Liver (tissue), 7 donors: ENCODE measurements at regions not wholly inside any gene's neighbourhood (a gene's known extent, or its start where the extent isn't known, plus 50 kb on each side); places are given as distances from the start of the nearest gene placed in this dataset.

Experiments used
- DNase-seq: peaks from one replicate; pipeline ENCODE4 v3.0.0-alpha.2; 2017; ENCODE audit warnings: low spot score
- H3K27ac ChIP-seq, 2 donors: one replicate each; pipeline ENCODE4 v1.7.0; 2013; ENCODE audit warnings: inconsistent platforms in 2 of 2, low read length in 2 of 2, control low read depth in 1 of 2, low read depth in 1 of 2, mild to moderate bottlenecking in 1 of 2
- H3K27me3 ChIP-seq, 4 donors: one replicate each; pipeline versions ENCODE4 v1.6.1 to v1.7.0; 2013; ENCODE audit warnings: low read length in 3 of 4, inconsistent platforms in 1 of 4, mild to moderate bottlenecking in 1 of 4, moderate library complexity in 1 of 4; ENCODE audit not compliant: control insufficient read depth in 4 of 4, insufficient read depth in 4 of 4
- H3K36me3 ChIP-seq, 4 donors: one replicate each; pipeline versions ENCODE4 v1.6.1 to v1.7.0; 2013; ENCODE audit warnings: low read length in 3 of 4, mild to moderate bottlenecking in 3 of 4, low read depth in 1 of 4, moderate library complexity in 1 of 4; ENCODE audit not compliant: control insufficient read depth in 4 of 4, insufficient read depth in 3 of 4
- H3K4me1 ChIP-seq, 4 donors: one replicate each; pipeline versions ENCODE4 v1.6.1 to v1.7.0; 2013; ENCODE audit warnings: low read length in 3 of 4, mild to moderate bottlenecking in 3 of 4, moderate library complexity in 1 of 4; ENCODE audit not compliant: control insufficient read depth in 4 of 4, insufficient read depth in 4 of 4
- H3K4me3 ChIP-seq, 3 donors: one replicate each; pipeline versions ENCODE4 v1.6.1 to v1.7.0; 2013; ENCODE audit warnings: low read length in 3 of 3, control low read depth in 1 of 3, low read depth in 1 of 3, mild to moderate bottlenecking in 1 of 3
- H3K9ac ChIP-seq, 2 donors: one replicate each; pipeline ENCODE4 v1.7.0; 2013; ENCODE audit warnings: low read length in 2 of 2, mild to moderate bottlenecking in 2 of 2, moderate library complexity in 2 of 2, control low read depth in 1 of 2, low read depth in 1 of 2
- H3K9me3 ChIP-seq, 4 donors: one replicate each; pipeline versions ENCODE4 v1.6.1 to v1.7.0; 2013; ENCODE audit warnings: low read length in 3 of 4; ENCODE audit not compliant: control insufficient read depth in 4 of 4
- ATF3 ChIP-seq: IDR thresholded peaks from 2 replicates; pipeline ENCODE4 v1.6.1; 2016; ENCODE audit warnings: antibody characterized with exemption
- EGR1 ChIP-seq, 2 donors: IDR thresholded peaks; 2 replicates each; pipeline ENCODE4 v1.6.1; 2016 to 2018; ENCODE audit warnings: antibody characterized with exemption in 2 of 2, low read depth in 2 of 2
- FOXA1 ChIP-seq: IDR thresholded peaks from 2 replicates; pipeline ENCODE4 v1.6.1; 2016; ENCODE audit warnings: antibody characterized with exemption
- FOXA2 ChIP-seq: IDR thresholded peaks from 2 replicates; pipeline ENCODE4 v1.6.1; 2016; ENCODE audit warnings: antibody characterized with exemption
- GABPA ChIP-seq, 2 donors: IDR thresholded peaks in 1 of 2; conservative IDR thresholded peaks in 1 of 2; 2 replicates each; pipeline ENCODE4 v1.6.1; 2016; ENCODE audit warnings: antibody characterized with exemption in 2 of 2, mild to moderate bottlenecking in 1 of 2, moderate library complexity in 1 of 2
- HNF4A ChIP-seq, 2 donors: conservative IDR thresholded peaks; 2 replicates each; pipeline ENCODE4 v1.6.1; 2016; ENCODE audit warnings: antibody characterized with exemption in 2 of 2, mild to moderate bottlenecking in 2 of 2
- HNF4G ChIP-seq: IDR thresholded peaks from 2 replicates; pipeline ENCODE4 v1.6.1; 2016; ENCODE audit warnings: antibody characterized with exemption
- JUND ChIP-seq, 2 donors: IDR thresholded peaks; 2 replicates each; pipeline ENCODE4 v1.6.1; 2016; ENCODE audit warnings: antibody characterized with exemption in 2 of 2
- MAX ChIP-seq: IDR thresholded peaks from 2 replicates; pipeline ENCODE4 v1.6.1; 2016; ENCODE audit warnings: antibody characterized with exemption
- NR2F2 ChIP-seq: IDR thresholded peaks from 2 replicates; pipeline ENCODE4 v1.6.1; 2016; ENCODE audit warnings: antibody characterized with exemption
- RAD21 ChIP-seq, 2 donors: IDR thresholded peaks; 2 replicates each; pipeline ENCODE4 v1.6.1; 2016; ENCODE audit warnings: antibody characterized with exemption in 2 of 2, mild to moderate bottlenecking in 2 of 2
- REST ChIP-seq: IDR thresholded peaks from 2 replicates; pipeline ENCODE4 v1.6.1; 2016; ENCODE audit warnings: antibody characterized with exemption, mild to moderate bottlenecking
- RXRA ChIP-seq, 2 donors: IDR thresholded peaks; 2 replicates each; pipeline ENCODE4 v1.6.1; 2017 to 2018; ENCODE audit warnings: antibody characterized with exemption in 2 of 2, mild to moderate bottlenecking in 1 of 2
- SP1 ChIP-seq: IDR thresholded peaks from 2 replicates; pipeline ENCODE4 v1.6.1; 2018; ENCODE audit warnings: antibody characterized with exemption, mild to moderate bottlenecking
- TAF1 ChIP-seq: conservative IDR thresholded peaks from 2 replicates; pipeline ENCODE4 v1.6.1; 2016; ENCODE audit warnings: antibody characterized with exemption, mild to moderate bottlenecking
- YY1 ChIP-seq: IDR thresholded peaks from 2 replicates; pipeline ENCODE4 v1.6.1; 2016; ENCODE audit warnings: antibody characterized with exemption, mild to moderate bottlenecking
- WGBS: extraction: QIAGEN DNeasy Blood & Tissue Kit; methylation state at CpG from one replicate; pipeline ENCODE4 v1.1.7; 2013; 5-methylcytosine and 5-hydroxymethylcytosine counted together
- TF ChIP-seq, protein P1 (sequence below): IDR thresholded peaks from 2 replicates; pipeline ENCODE4 v1.6.1; 2016; ENCODE audit warnings: antibody characterized with exemption
- donor health status: healthy.
- donor health status: healthy.
- donor health status: healthy.
- donor health status: healthy.

GRCh38 chr4:124884316-124884715 lies 171.8 kb upstream of the ANKRD50 start (continued):
- no peak for TF ChIP-seq SP1
- no peak for TF ChIP-seq FOXA1
- TF ChIP-seq YY1 = no peak
- TF ChIP-seq EGR1 (IDR thresholded peaks at IDR 0.05; ENCODE audit: low read depth in 2 of 2) = no peak
- no peak for TF ChIP-seq FOXA2
- TF ChIP-seq JUND (IDR thresholded peaks at IDR 0.05) = no peak
- TF ChIP-seq RAD21 (IDR thresholded peaks at IDR 0.05) = no peak
- no peak for TF ChIP-seq NR2F2

DNA sequence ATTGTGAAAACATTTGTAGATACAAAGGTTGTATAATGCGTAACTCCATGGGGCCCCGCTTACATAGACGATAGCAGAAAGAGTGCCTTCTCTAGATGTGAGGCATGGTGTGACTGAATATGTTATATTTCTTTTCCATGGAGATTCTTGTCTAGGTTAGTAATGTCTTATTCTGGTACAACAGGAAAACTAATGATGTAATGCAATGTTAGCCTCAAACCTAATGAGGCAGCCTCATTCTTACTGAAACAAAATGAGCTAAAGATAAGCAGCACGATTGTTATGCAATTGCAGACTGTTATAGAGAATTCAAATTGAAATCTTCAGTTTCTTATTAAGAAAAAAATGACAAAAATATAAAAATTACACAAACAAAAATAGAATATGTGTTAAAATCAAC lies 171.1 kb upstream of the ANKRD50 start:
- WGBS = 78% methylated on average over 4 of the region's 4 CpGs
- H3K27me3 ChIP-seq = no peaks in the 10 kb centered on the region
- TF ChIP-seq TAF1 (no peak), YY1 (no peak), REST (no peak), FOXA1 (no peak), RAD21 (IDR thresholded peaks at IDR 0.05) (no peak), HNF4G (no peak), SP1 (no peak), GABPA (IDR thresholded peaks at IDR 0.05 in 1 of 2, conservative IDR thresholded peaks at IDR 0.05 in 1 of 2) (no peak), ATF3 (no peak), HNF4A (conservative IDR thresholded peaks at IDR 0.05) (no peak)
- TF ChIP-seq, protein P1, sequence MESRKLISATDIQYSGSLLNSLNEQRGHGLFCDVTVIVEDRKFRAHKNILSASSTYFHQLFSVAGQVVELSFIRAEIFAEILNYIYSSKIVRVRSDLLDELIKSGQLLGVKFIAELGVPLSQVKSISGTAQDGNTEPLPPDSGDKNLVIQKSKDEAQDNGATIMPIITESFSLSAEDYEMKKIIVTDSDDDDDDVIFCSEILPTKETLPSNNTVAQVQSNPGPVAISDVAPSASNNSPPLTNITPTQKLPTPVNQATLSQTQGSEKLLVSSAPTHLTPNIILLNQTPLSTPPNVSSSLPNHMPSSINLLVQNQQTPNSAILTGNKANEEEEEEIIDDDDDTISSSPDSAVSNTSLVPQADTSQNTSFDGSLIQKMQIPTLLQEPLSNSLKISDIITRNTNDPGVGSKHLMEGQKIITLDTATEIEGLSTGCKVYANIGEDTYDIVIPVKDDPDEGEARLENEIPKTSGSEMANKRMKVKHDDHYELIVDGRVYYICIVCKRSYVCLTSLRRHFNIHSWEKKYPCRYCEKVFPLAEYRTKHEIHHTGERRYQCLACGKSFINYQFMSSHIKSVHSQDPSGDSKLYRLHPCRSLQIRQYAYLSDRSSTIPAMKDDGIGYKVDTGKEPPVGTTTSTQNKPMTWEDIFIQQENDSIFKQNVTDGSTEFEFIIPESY = no peak
- no peak overlapping the region for H3K9ac ChIP-seq
- no peaks in the 10 kb centered on the region for H3K4me1 ChIP-seq
- no peaks in the 10 kb centered on the region for H3K36me3 ChIP-seq
- H3K9me3 ChIP-seq = no peaks in the 10 kb centered on the region
- H3K4me3 ChIP-seq = no peak overlapping the region
- no peak for DNase-seq
- H3K27ac ChIP-seq = no peak overlapping the region

- no peak for DNase-seq
- no peak overlapping the region for H3K27ac ChIP-seq
- H3K9me3 ChIP-seq = peaks cover 0 to 5% (median 2%) of the 10 kb centered on the region in 4 donors
- no peak overlapping the region for H3K4me3 ChIP-seq
- WGBS = 43% methylated on average over 2 of the region's 2 CpGs
- no peaks in the 10 kb centered on the region for H3K27me3 ChIP-seq
- H3K36me3 ChIP-seq = no peaks in the 10 kb centered on the region
- H3K9ac ChIP-seq = no peak overlapping the region
- no peaks in the 10 kb centered on the region for H3K4me1 ChIP-seq
- TF ChIP-seq JUND (IDR thresholded peaks at IDR 0.05) = no peak
- TF ChIP-seq, protein P1 = no peak
- TF ChIP-seq MAX = no peak
- TF ChIP-seq REST = no peak
- no peak for TF ChIP-seq HNF4G
- no peak for TF ChIP-seq HNF4A (conservative IDR thresholded peaks at IDR 0.05)
- no peak for TF ChIP-seq FOXA1
- TF ChIP-seq RAD21 (IDR thresholded peaks at IDR 0.05) = no peak
- no peak for TF ChIP-seq RXRA (IDR thresholded peaks at IDR 0.05)
- no peak for TF ChIP-seq YY1
- no peak for TF ChIP-seq EGR1 (IDR thresholded peaks at IDR 0.05; ENCODE audit: low read depth in 2 of 2)
These were observed 166.7 kb upstream of the ANKRD50 start for GRCh38 chr4:124879195-124879594.
